HEK293T (cell line): ENCODE measurements at regions not wholly inside any gene's neighbourhood (a gene's known extent, or its start where the extent isn't known, plus 50 kb on each side); places are given as distances from the start of the nearest gene placed in this dataset.

Experiments used
- FOXK2 ChIP-seq: fragments of 450-650 bp; IDR thresholded peaks from 2 replicates; pipeline ENCODE4 v1.6.1; 2016; ENCODE audit warnings: mild to moderate bottlenecking
- NFRKB ChIP-seq: fragments of 450-650 bp; IDR thresholded peaks from 2 replicates; pipeline ENCODE4 v1.6.1; 2016; ENCODE audit warnings: mild to moderate bottlenecking, moderate library complexity

GRCh38 chr4:19596342-19596741 is 655.4 kb upstream of the SLIT2 start:
- TF ChIP-seq NFRKB (no peak), FOXK2 (no peak)
